ENCODE measurements at regions not wholly inside any gene's neighbourhood (a gene's known extent, or its start where the extent isn't known, plus 50 kb on each side); places are given as distances from the start of the nearest gene placed in this dataset.

DNA sequence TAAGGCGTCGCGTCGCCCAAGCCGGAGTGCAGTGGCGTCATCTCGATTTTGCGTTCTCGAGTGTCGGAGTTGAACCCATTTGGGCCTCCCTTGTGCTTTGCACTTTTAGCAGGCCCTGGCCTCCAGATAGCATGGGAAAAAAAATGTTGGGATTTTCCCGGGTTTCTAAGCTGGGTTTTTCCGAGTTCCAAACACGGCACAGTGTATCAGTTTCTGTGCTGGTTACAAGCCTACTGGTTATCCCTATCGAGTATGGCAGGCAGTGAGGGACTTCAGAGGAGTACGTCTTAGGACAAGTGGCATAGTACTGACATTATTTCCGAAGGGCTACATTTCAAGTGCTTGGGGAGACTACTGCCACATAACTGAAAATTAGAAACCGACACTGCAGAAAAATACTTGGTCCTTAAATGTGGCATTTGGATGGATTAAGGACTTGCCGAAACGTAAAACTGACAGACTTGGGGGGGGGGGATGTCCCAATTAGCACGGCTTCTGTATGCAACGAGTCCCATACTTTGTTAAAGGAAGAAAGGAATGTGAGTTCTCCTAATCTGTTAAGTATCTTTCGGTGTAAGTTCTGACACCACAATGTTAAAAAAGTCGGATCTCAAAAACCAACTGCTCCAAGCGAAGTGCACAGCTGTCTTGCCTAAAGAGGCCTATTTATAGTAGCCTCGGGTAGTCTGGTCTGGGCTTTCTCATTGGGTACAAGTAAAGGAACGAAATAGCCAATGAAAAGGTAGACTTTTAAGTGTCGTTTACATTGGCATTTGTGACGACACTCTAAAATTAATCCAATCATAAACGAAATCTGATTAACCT is 70.2 kb downstream of the HFE start:
- ChIA-PET POLR2A (interaction anchor here (0.7 to 7.1 kb wide), 17 partner anchors 10 to 1715 kb away, joined by 3 to 293 read pairs (median 7); a partner anchor contains a TSS), CTCF (interaction anchor here (1.3 to 3.0 kb wide), 5 partner anchors 16 to 126 kb away, joined by 3 to 12 read pairs (median 6); a partner anchor contains a TSS)
- peak; percentile 96 for DNase-seq (ENCODE audit: low read depth, low spot score)
- H3K4me3 ChIP-seq (ENCODE audit: low read depth, low read length): peak overlapping the region; percentile 74
- TF ChIP-seq CTCF (IDR thresholded peaks at IDR 0.05; ENCODE audit: insufficient read depth, low read length, missing control alignments): no peak

GRCh38 chr6:26158076-26158580 is 70.9 kb downstream of the HFE start:
- no peak for TF ChIP-seq CTCF (IDR thresholded peaks at IDR 0.05; ENCODE audit: insufficient read depth, low read length, missing control alignments)
- H3K4me3 ChIP-seq (ENCODE audit: low read depth, low read length): peak overlapping the region; percentile 74
- DNase-seq (ENCODE audit: low read depth, low spot score): no peak
- CTCF ChIA-PET: interaction anchor here (1.2 to 3.0 kb wide), 7 partner anchors 10 to 92 kb away, joined by 3 to 12 read pairs (median 5); a partner anchor contains a TSS
- POLR2A ChIA-PET: interaction anchor here (0.7 to 7.1 kb wide), 18 partner anchors 9 to 1714 kb away, joined by 3 to 293 read pairs (median 6); a partner anchor contains a TSS

- no peak for TF ChIP-seq CTCF (IDR thresholded peaks at IDR 0.05; ENCODE audit: insufficient read depth, low read length, missing control alignments)
- H3K4me3 ChIP-seq (ENCODE audit: low read depth, low read length): peak overlapping the region; percentile 74
- ChIA-PET POLR2A (interaction anchor here (0.6 to 7.1 kb wide), 20 partner anchors 14 to 1713 kb away, joined by 3 to 293 read pairs (median 4); a partner anchor contains a TSS), CTCF (interaction anchor here (1.2 to 3.0 kb wide), 7 partner anchors 10 to 93 kb away, joined by 3 to 12 read pairs (median 5); a partner anchor contains a TSS)
- no peak for DNase-seq (ENCODE audit: low read depth, low spot score)
Observed at GRCh38 chr6:26158581-26159356, 71.5 kb downstream of the HFE start.

- no peak for DNase-seq (ENCODE audit: low read depth, low spot score)
- POLR2A ChIA-PET: interaction anchor here (0.6 to 7.1 kb wide), 13 partner anchors 13 to 198 kb away, joined by 3 to 293 read pairs (median 14); a partner anchor contains a TSS
- CTCF ChIA-PET: interaction anchor here (1.2 to 3.0 kb wide), 9 partner anchors 8 to 94 kb away, joined by 3 to 12 read pairs (median 4); a partner anchor contains a TSS
Observed at GRCh38 chr6:26159357-26160273, 72.4 kb downstream of the HFE start.

More at GRCh38 chr6:26159357-26160273, 72.4 kb downstream of the HFE start:
- H3K4me3 ChIP-seq (ENCODE audit: low read depth, low read length): peak overlapping the region; percentile 74
- TF ChIP-seq CTCF (IDR thresholded peaks at IDR 0.05; ENCODE audit: insufficient read depth, low read length, missing control alignments): no peak
